ENCODE measurements at regions not wholly inside any gene's neighbourhood (a gene's known extent, or its start where the extent isn't known, plus 50 kb on each side); places are given as distances from the start of the nearest gene placed in this dataset.

- no peak for DNase-seq
These were observed 115.8 kb downstream of the ETNK1 start for GRCh38 chr12:22740656-22741355.

- no peak for DNase-seq
These were observed 118.7 kb downstream of the ETNK1 start for GRCh38 chr12:22743700-22744099.

- no peak for DNase-seq
These were observed 119.2 kb downstream of the ETNK1 start for GRCh38 chr12:22744197-22744596.

- no peak for DNase-seq
These were observed 121.7 kb downstream of the ETNK1 start for GRCh38 chr12:22746720-22747119.

GRCh38 chr12:22755629-22756028 is 130.7 kb downstream of the ETNK1 start:
- DNase-seq: no peak

- no peak for DNase-seq
These were observed 135.1 kb downstream of the ETNK1 start for GRCh38 chr12:22759769-22760674.

GRCh38 chr12:22765421-22766130 is 140.6 kb downstream of the ETNK1 start:
- no peak for DNase-seq

GRCh38 chr12:22766911-22767420 is 142.0 kb downstream of the ETNK1 start:
- no peak for DNase-seq

GRCh38 chr12:22781339-22781738 is 156.4 kb downstream of the ETNK1 start:
- DNase-seq: no peak

GRCh38 chr12:22787557-22787956 is 162.6 kb downstream of the ETNK1 start:
- no peak for DNase-seq

- no peak for DNase-seq
These were observed 163.9 kb downstream of the ETNK1 start for GRCh38 chr12:22788913-22789312.

- peak; percentile 8 for DNase-seq
These were observed 167.2 kb downstream of the ETNK1 start for GRCh38 chr12:22792138-22792537.

GRCh38 chr12:22794017-22794416 is 169.0 kb downstream of the ETNK1 start:
- DNase-seq: no peak

GRCh38 chr12:22796941-22797630 is 172.1 kb downstream of the ETNK1 start:
- DNase-seq: no peak

GRCh38 chr12:22797701-22798100 is 172.7 kb downstream of the ETNK1 start:
- no peak for DNase-seq

- DNase-seq: no peak
These were observed 173.1 kb downstream of the ETNK1 start for GRCh38 chr12:22798116-22798515.

- DNase-seq: no peak
These were observed 174.5 kb downstream of the ETNK1 start for GRCh38 chr12:22799503-22799902.

GRCh38 chr12:22800332-22800731 is 175.4 kb downstream of the ETNK1 start:
- no peak for DNase-seq

GRCh38 chr12:22802883-22803630 is 178.1 kb downstream of the ETNK1 start:
- no peak for DNase-seq

- DNase-seq: no peak
These were observed 178.8 kb downstream of the ETNK1 start for GRCh38 chr12:22803725-22804124.

- DNase-seq: no peak
These were observed 183.9 kb downstream of the ETNK1 start for GRCh38 chr12:22808860-22809259.

GRCh38 chr12:22810036-22810435 is 185.1 kb downstream of the ETNK1 start:
- no peak for DNase-seq

Measured in HCEC 1CT (cell line).